SU-DHL-6 (cell line): ENCODE measurements at regions not wholly inside any gene's neighbourhood (a gene's known extent, or its start where the extent isn't known, plus 50 kb on each side); places are given as distances from the start of the nearest gene placed in this dataset.

Source experiments
- CTCF ChIP-seq: fragments of 200-600 bp; sonication (generic); IDR thresholded peaks from one replicate; pipeline ENCODE4 v1.5.1; 2017; ENCODE audit warnings: antibody characterized with exemption, mild to moderate bottlenecking, low read length, moderate library complexity; ENCODE audit not compliant: insufficient read depth, poor library complexity, severe bottlenecking
- EZH2phosphoT487 ChIP-seq: fragments of 200-600 bp; sonication (generic), shearing (Covaris generic); conservative IDR thresholded peaks from 2 replicates; pipeline ENCODE4 v1.6.1; 2018; ENCODE audit warnings: mild to moderate bottlenecking, antibody characterized with exemption, low read length, moderate library complexity, mixed read lengths

- TF ChIP-seq CTCF (no peak), EZH2phosphoT487 (no peak)
Measured at GRCh38 chr16:82481455-82481854, 145.3 kb upstream of the CDH13 start.
